GM23338 (cell line): ENCODE measurements at regions not wholly inside any gene's neighbourhood (a gene's known extent, or its start where the extent isn't known, plus 50 kb on each side); places are given as distances from the start of the nearest gene placed in this dataset.

Source experiments
- ATAC-seq: fragments of 200-7000 bp; cut with Tn5 transposase; 3 replicates; pipeline ENCODE4 v1.9.1; 2020
- DNase-seq: peaks from one replicate; pipeline ENCODE4 v3.0.0-alpha.2; 2015; ENCODE audit warnings: low spot score
- H2AFZ ChIP-seq: fragments of 200-600 bp; sonication (generic); 2 replicates; pipeline ENCODE4 v1.8.0; 2016; ENCODE audit warnings: antibody characterized with exemption, mild to moderate bottlenecking, moderate library complexity
- H3F3A ChIP-seq: fragments of 200-600 bp; sonication (generic); replicated peaks from 2 replicates; pipeline ENCODE4 v1.8.0; 2017; ENCODE audit warnings: antibody characterized with exemption, mixed run types, low read depth
- H3K27ac ChIP-seq: fragments of 200-600 bp; sonication (generic); 2 replicates; pipeline ENCODE4 v1.6.1; 2016; ENCODE audit warnings: low read depth
- H3K27me3 ChIP-seq: fragments of 200-600 bp; sonication (generic); 2 replicates; pipeline ENCODE4 v1.8.0; 2016; ENCODE audit warnings: mild to moderate bottlenecking, mixed run types, moderate library complexity; ENCODE audit not compliant: insufficient read depth
- H3K36me3 ChIP-seq: fragments of 200-600 bp; sonication (generic); 2 replicates; pipeline ENCODE4 v1.8.0; 2016; ENCODE audit warnings: mild to moderate bottlenecking; ENCODE audit not compliant: insufficient read depth
- H3K4me1 ChIP-seq: fragments of 200-600 bp; sonication (generic); 2 replicates; pipeline ENCODE4 v1.8.0; 2016; ENCODE audit warnings: mild to moderate bottlenecking, moderate library complexity; ENCODE audit not compliant: insufficient read depth
- H3K4me2 ChIP-seq: fragments of 200-600 bp; sonication (generic); 2 replicates; pipeline ENCODE4 v1.7.1; 2017; ENCODE audit warnings: mixed run types
- H3K4me3 ChIP-seq: fragments of 200-600 bp; sonication (generic); 2 replicates; pipeline ENCODE4 v1.6.1; 2016; ENCODE audit warnings: mixed run types
- H3K79me2 ChIP-seq: fragments of 200-600 bp; sonication (generic); replicated peaks from 2 replicates; pipeline ENCODE4 v1.8.0; 2017; ENCODE audit warnings: mild to moderate bottlenecking; ENCODE audit not compliant: insufficient read depth
- H3K9me2 ChIP-seq: fragments of 200-600 bp; sonication (generic); 2 replicates; pipeline ENCODE4 v1.8.0; 2017; ENCODE audit not compliant: insufficient read depth
- H4K20me1 ChIP-seq: fragments of 200-600 bp; sonication (generic); replicated peaks from 2 replicates; pipeline ENCODE4 v1.8.0; 2017; ENCODE audit warnings: mild to moderate bottlenecking; ENCODE audit not compliant: insufficient read depth
- H3K27ac Mint-ChIP-seq: 2 replicates; pipeline ENCODE4 v1.8.0; 2020; ENCODE audit warnings: inconsistent platforms, mild to moderate bottlenecking, moderate library complexity, mixed read lengths
- H3K27me3 Mint-ChIP-seq: 3 replicates; pipeline ENCODE4 v1.8.0; 2022; ENCODE audit warnings: low read depth, mild to moderate bottlenecking, moderate library complexity, mixed read lengths, inconsistent platforms; ENCODE audit not compliant: insufficient read depth, poor library complexity
- H3K36me3 Mint-ChIP-seq: 3 replicates; pipeline ENCODE4 v1.8.0; 2021; ENCODE audit warnings: low read depth, mild to moderate bottlenecking, inconsistent platforms, moderate library complexity, mixed read lengths
- H3K4me1 Mint-ChIP-seq: 3 replicates; pipeline ENCODE4 v1.8.0; 2020; ENCODE audit warnings: mild to moderate bottlenecking, inconsistent platforms, mixed read lengths
- H3K4me3 Mint-ChIP-seq: 3 replicates; pipeline ENCODE4 v1.8.0; 2021; ENCODE audit warnings: moderate library complexity, mild to moderate bottlenecking, inconsistent platforms, mixed read lengths
- H3K9me3 Mint-ChIP-seq: 3 replicates; pipeline ENCODE4 v1.8.0; 2020; ENCODE audit warnings: moderate library complexity, mild to moderate bottlenecking, inconsistent platforms, mixed read lengths
- CREB1 ChIP-seq: fragments of 250-450 bp; sonication (Bioruptor Pico); IDR thresholded peaks from 2 replicates; pipeline ENCODE4 v1.5.0; 2020; ENCODE audit warnings: low read depth, mild to moderate bottlenecking, moderate library complexity
- CTCF ChIP-seq, 2 experiments: fragments of 200-600 bp in 1 of 2; sonication (generic) in 1 of 2; conservative IDR thresholded peaks; 2 replicates each; pipeline versions ENCODE4 v1.5.1 to v1.6.1; 2016 to 2017; ENCODE audit warnings: antibody characterized with exemption in 2 of 2, low read depth in 2 of 2, mild to moderate bottlenecking in 2 of 2, moderate library complexity in 1 of 2
- ETS1 ChIP-seq: IDR thresholded peaks from 2 replicates; pipeline ENCODE4 v1.6.1; 2016; ENCODE audit warnings: antibody characterized with exemption
- EZH2 ChIP-seq: fragments of 200-600 bp; sonication (generic); IDR thresholded peaks from one replicate; pipeline ENCODE4 v1.8.0; 2017; ENCODE audit warnings: antibody characterized with exemption, mild to moderate bottlenecking, low read depth; ENCODE audit not compliant: unreplicated experiment
- EZH2phosphoT487 ChIP-seq: fragments of 200-600 bp; sonication (generic); IDR thresholded peaks from one replicate; pipeline ENCODE4 v1.8.1; 2018; ENCODE audit warnings: antibody characterized with exemption; ENCODE audit not compliant: unreplicated experiment
- NANOG ChIP-seq: IDR thresholded peaks from 2 replicates; pipeline ENCODE4 v1.6.1; 2016; ENCODE audit warnings: antibody characterized with exemption, borderline replicate concordance
- REST ChIP-seq: IDR thresholded peaks from one replicate; pipeline ENCODE4 v1.6.1; 2018; ENCODE audit warnings: antibody characterized with exemption; ENCODE audit not compliant: unreplicated experiment
- STAT1 ChIP-seq: IDR thresholded peaks from one replicate; pipeline ENCODE4 v1.6.1; 2016; ENCODE audit warnings: antibody characterized with exemption; ENCODE audit not compliant: unreplicated experiment
- ZNF462 ChIP-seq: fragments of 250-450 bp; sonication (Bioruptor Pico); IDR thresholded peaks from 2 replicates; pipeline ENCODE4 v1.5.0; 2020; ENCODE audit warnings: mild to moderate bottlenecking, moderate library complexity

- H3K4me2 ChIP-seq: no peak overlapping the region
- no peaks in the 10 kb centered on the region for H4K20me1 ChIP-seq
- no peaks in the 10 kb centered on the region for H3K4me1 ChIP-seq
- ATAC-seq (no peak), DNase-seq (no peak)
- H3F3A ChIP-seq: no peaks in the 10 kb centered on the region
- Mint-ChIP-seq H3K27ac (no peak overlapping the region), H3K4me1 (no peaks in the 10 kb centered on the region), H3K27me3 (peaks cover 2% of the 10 kb centered on the region), H3K36me3 (no peaks in the 10 kb centered on the region), H3K9me3 (no peaks in the 10 kb centered on the region), H3K4me3 (no peak overlapping the region)
- no peaks in the 10 kb centered on the region for H3K36me3 ChIP-seq
- H2AFZ ChIP-seq: no peak overlapping the region
- TF ChIP-seq NANOG (no peak), STAT1 (no peak), ZNF462 (CRISPR knock-in tag) (no peak), REST (no peak), CREB1 (CRISPR knock-in tag) (no peak), EZH2 (no peak), ETS1 (no peak), EZH2phosphoT487 (no peak), CTCF (conservative IDR thresholded peaks at IDR 0.05; ENCODE audit: low read depth in 2 of 2) (no peak)
- 0 out of 2 replicates have a peak, but pooled peaks cover 8% of the 10 kb centered on the region for H3K9me2 ChIP-seq
- no peak overlapping the region for H3K27ac ChIP-seq
- no peaks in the 10 kb centered on the region for H3K79me2 ChIP-seq
- H3K27me3 ChIP-seq: no peaks in the 10 kb centered on the region
- no peak overlapping the region for H3K4me3 ChIP-seq
These were observed 127.5 kb upstream of the CHODL start for GRCh38 chr21:18117176-18117575.
